Esophagus muscularis mucosa (tissue), 4 donors: ENCODE measurements at regions not wholly inside any gene's neighbourhood (a gene's known extent, or its start where the extent isn't known, plus 50 kb on each side); places are given as distances from the start of the nearest gene placed in this dataset.

ENCODE experiments used
- DNase-seq: peaks from one replicate; pipeline ENCODE4 v3.0.0-alpha.2; 2017; ENCODE audit errors: extremely low spot score
- H3K27ac ChIP-seq, 4 donors: fragments of 200-600 bp; sonication (generic); replicated peaks in 1 of 4; 1 replicate in 3 of 4; 2 replicates in 1 of 4; pipeline ENCODE4 v1.5.1; 2016 to 2019; ENCODE audit warnings: mild to moderate bottlenecking in 1 of 4
- H3K27me3 ChIP-seq, 4 donors: fragments of 200-600 bp; sonication (generic); one replicate each; pipeline versions ENCODE4 v1.5.1 to v1.6.0; 2016 to 2019
- H3K36me3 ChIP-seq, 4 donors: fragments of 200-600 bp; sonication (generic); one replicate each; pipeline ENCODE4 v1.5.1; 2016 to 2019
- H3K4me1 ChIP-seq, 4 donors: fragments of 200-600 bp; sonication (generic); one replicate each; pipeline ENCODE4 v1.5.1; 2016 to 2019
- H3K4me3 ChIP-seq, 4 donors: fragments of 200-600 bp; sonication (generic); 1 replicate in 2 of 4; 2 replicates in 2 of 4; pipeline ENCODE4 v1.5.1; 2016 to 2019; ENCODE audit warnings: mild to moderate bottlenecking in 4 of 4, moderate library complexity in 1 of 4
- H3K9me3 ChIP-seq, 4 donors: fragments of 200-600 bp; sonication (generic); 1 replicate in 3 of 4; 2 replicates in 1 of 4; pipeline ENCODE4 v1.5.1; 2016 to 2019
- CTCF ChIP-seq, 3 experiments: fragments of 200-600 bp in 2 of 3; fragments of 450-650 bp in 1 of 3; sonication (generic) in 2 of 3; IDR thresholded peaks; one replicate each; pipeline ENCODE4 v1.5.1; 2017 to 2019; ENCODE audit warnings: antibody characterized with exemption in 3 of 3, mild to moderate bottlenecking in 2 of 3, moderate library complexity in 1 of 3
- EP300 ChIP-seq: sonication (generic); formaldehyde crosslinking; IDR thresholded peaks from one replicate; pipeline ENCODE4 v1.6.1; 2017; ENCODE audit warnings: antibody characterized with exemption
- POLR2A ChIP-seq: fragments of 450-650 bp; IDR thresholded peaks from one replicate; pipeline ENCODE4 v1.6.1; 2017; ENCODE audit warnings: antibody characterized with exemption, moderate library complexity, mild to moderate bottlenecking, low read depth
- POLR2AphosphoS5 ChIP-seq, 2 donors: sonication (generic); formaldehyde crosslinking; IDR thresholded peaks; one replicate each; pipeline ENCODE4 v1.6.1; 2017; ENCODE audit warnings: antibody characterized with exemption in 2 of 2
- WGBS: methylation state at CpG from one replicate; pipeline ENCODE4 v1.1.5; 2018; 5-methylcytosine and 5-hydroxymethylcytosine counted together
- intact Hi-C: fragments of 100-400 bp; cut with DNase I; formaldehyde crosslinking; loops from one replicate; pipeline ENCODE4 v1.15.1; 2023

- intact Hi-C loops = no loop called here
These were observed 77.2 kb upstream of the CALCR start for GRCh38 chr7:93651603-93652159.

GRCh38 chr7:93646538-93646937, 72.0 kb upstream of the CALCR start:
- Histone ChIP-seq H3K27me3 (no peaks in the 10 kb centered on the region), H3K36me3 (no peaks in the 10 kb centered on the region), H3K4me1 (no peaks in the 10 kb centered on the region), H3K9me3 (no peaks in the 10 kb centered on the region), H3K27ac (no peak overlapping the region), H3K4me3 (no peak overlapping the region)
- WGBS = 96% methylated on average over 1 of the region's 1 CpG
- TF ChIP-seq CTCF (IDR thresholded peaks at IDR 0.05) = no peak
- no peak for TF ChIP-seq POLR2A
- TF ChIP-seq POLR2AphosphoS5 (IDR thresholded peaks at IDR 0.05) = no peak
- no peak for TF ChIP-seq EP300
- intact Hi-C loops = no loop called here
- DNase-seq = no peak

More at GRCh38 chr7:93651603-93652159, 77.2 kb upstream of the CALCR start:
- Histone ChIP-seq H3K9me3 (no peaks in the 10 kb centered on the region), H3K4me3 (no peak overlapping the region), H3K4me1 (no peaks in the 10 kb centered on the region), H3K27ac (no peak overlapping the region), H3K27me3 (no peaks in the 10 kb centered on the region), H3K36me3 (no peaks in the 10 kb centered on the region)
- WGBS = 86% methylated on average over 1 of the region's 1 CpG
- TF ChIP-seq CTCF (IDR thresholded peaks at IDR 0.05) (no peak), POLR2AphosphoS5 (IDR thresholded peaks at IDR 0.05) (no peak), EP300 (no peak), POLR2A (no peak)
- DNase-seq = no peak

- DNase-seq = no peak
- Histone ChIP-seq H3K4me3 (no peak overlapping the region), H3K27ac (no peak overlapping the region), H3K4me1 (no peaks in the 10 kb centered on the region), H3K9me3 (no peaks in the 10 kb centered on the region), H3K36me3 (no peaks in the 10 kb centered on the region), H3K27me3 (no peaks in the 10 kb centered on the region)
- intact Hi-C loops = no loop called here
- TF ChIP-seq CTCF (IDR thresholded peaks at IDR 0.05) (no peak), POLR2AphosphoS5 (IDR thresholded peaks at IDR 0.05) (no peak), POLR2A (no peak), EP300 (no peak)
These were observed 61.8 kb upstream of the CALCR start for GRCh38 chr7:93636276-93636675.

GRCh38 chr7:93632371-93632770, 57.8 kb upstream of the CALCR start:
- H3K36me3 ChIP-seq = no peaks in the 10 kb centered on the region
- TF ChIP-seq EP300 (no peak), POLR2A (no peak), CTCF (IDR thresholded peaks at IDR 0.05) (no peak), POLR2AphosphoS5 (IDR thresholded peaks at IDR 0.05) (no peak)
- no peak overlapping the region for H3K27ac ChIP-seq
- H3K4me1 ChIP-seq = no peaks in the 10 kb centered on the region
- H3K4me3 ChIP-seq = no peak overlapping the region
- DNase-seq = no peak
- H3K27me3 ChIP-seq = no peaks in the 10 kb centered on the region
- H3K9me3 ChIP-seq = no peaks in the 10 kb centered on the region
- intact Hi-C loops = no loop called here
- 85% methylated on average over 1 of the region's 1 CpG for WGBS

GRCh38 chr7:93629291-93629801, 54.8 kb upstream of the CALCR start:
- no peaks in the 10 kb centered on the region for H3K36me3 ChIP-seq
- H3K4me3 ChIP-seq = no peak overlapping the region
- no peak for DNase-seq
- H3K27ac ChIP-seq = no peak overlapping the region
- H3K27me3 ChIP-seq = no peaks in the 10 kb centered on the region
- intact Hi-C loops = no loop called here
- no peaks in the 10 kb centered on the region for H3K4me1 ChIP-seq
- TF ChIP-seq CTCF (IDR thresholded peaks at IDR 0.05) = no peak
- no peaks in the 10 kb centered on the region for H3K9me3 ChIP-seq
- WGBS = 28% methylated on average over 2 of the region's 2 CpGs
